GM12878 (cell line): ENCODE measurements at regions not wholly inside any gene's neighbourhood (a gene's known extent, or its start where the extent isn't known, plus 50 kb on each side); places are given as distances from the start of the nearest gene placed in this dataset.

Experiments used
- ATAC-seq: fragments of 200-7000 bp; cut with Tn5 transposase; 3 replicates; pipeline ENCODE4 v1.9.1; 2020; ENCODE audit warnings: mild to moderate bottlenecking, moderate library complexity
- BruUV-seq: library from RNA; stranded (reverse); fragments of 400-500 nt; replicated peaks from 2 replicates; lab custom pipeline; 2021; lab: Mats Ljungman, UMichigan
- CTCF ChIA-PET: fragments of 300-600 bp; sonication (Branson Sonifier 250); formaldehyde crosslinking; extraction: SDS; loops from one replicate; lab custom pipeline; 2021; ENCODE audit warnings: inconsistent platforms; lab: Yijun Ruan, JAX
- POLR2A ChIA-PET: fragments of 350-600 bp; formaldehyde crosslinking; extraction: SDS; loops from one replicate; lab custom pipeline; 2021; ENCODE audit warnings: inconsistent platforms; lab: Charles Lee
- RAD21 ChIA-PET: fragments of 300-600 bp; sonication (Branson Sonifier 250); formaldehyde crosslinking; loops from one replicate; lab custom pipeline; 2023; ENCODE audit warnings: antibody characterized with exemption; ENCODE audit not compliant: unreplicated experiment; lab: Charles Lee
- SMC1A ChIA-PET: fragments of 300-600 bp; sonication (Branson Sonifier 250); formaldehyde crosslinking; loops from one replicate; lab custom pipeline; 2023; ENCODE audit not compliant: unreplicated experiment, uncharacterized antibody; lab: Charles Lee
- DNase-seq: peaks from one replicate; pipeline ENCODE4 v3.0.0-alpha.2; 2011; ENCODE audit warnings: low read depth, low spot score
- FAIRE-seq: peaks from 3 replicates; lab custom pipeline; 2011; peaks lifted over from hg19 to GRCh38; lab: Jason Lieb, UNC
- H2AFZ ChIP-seq: 2 replicates; pipeline ENCODE4 v1.6.0; 2011; ENCODE audit warnings: low read depth, low read length, control low read depth; ENCODE audit not compliant: control insufficient read depth
- H3K27ac ChIP-seq: 2 replicates; pipeline ENCODE4 v1.5.1; 2011; ENCODE audit warnings: control low read depth; ENCODE audit not compliant: control insufficient read depth, insufficient read depth
- H3K27me3 ChIP-seq, 2 experiments: replicated peaks in 1 of 2; 2 replicates each; pipeline versions ENCODE4 v1.6.0 to v1.6.1; 2011; ENCODE audit warnings: low read length in 1 of 2; ENCODE audit not compliant: control insufficient read depth in 2 of 2, insufficient read depth in 2 of 2
- H3K36me3 ChIP-seq, 2 experiments: 2 replicates each; pipeline ENCODE4 v1.5.1; 2011; ENCODE audit warnings: low read length in 1 of 2; ENCODE audit not compliant: control insufficient read depth in 2 of 2, insufficient read depth in 2 of 2
- H3K4me1 ChIP-seq: 2 replicates; pipeline ENCODE4 v1.6.1; 2011; ENCODE audit warnings: mild to moderate bottlenecking, low read length, moderate library complexity, mixed read lengths; ENCODE audit not compliant: control insufficient read depth, insufficient read depth
- H3K4me2 ChIP-seq: 2 replicates; pipeline ENCODE4 v1.6.0; 2011; ENCODE audit warnings: control low read depth; ENCODE audit not compliant: control insufficient read depth, insufficient read depth
- H3K4me3 ChIP-seq: fragments of 200-600 bp; sonication (generic); 2 replicates; pipeline ENCODE4 v1.5.1; 2016
- H3K79me2 ChIP-seq: 2 replicates; pipeline ENCODE4 v1.6.0; 2011; ENCODE audit warnings: low read length; ENCODE audit not compliant: control insufficient read depth, insufficient read depth
- H3K9ac ChIP-seq: 2 replicates; pipeline ENCODE4 v1.8.0; 2011; ENCODE audit warnings: low read length, control low read depth, mixed read lengths; ENCODE audit not compliant: control insufficient read depth, insufficient read depth
- H3K9me3 ChIP-seq: replicated peaks from 3 replicates; pipeline ENCODE4 v1.5.1; 2011; ENCODE audit warnings: mild to moderate bottlenecking, low read length; ENCODE audit not compliant: control insufficient read depth, insufficient read depth
- H4K20me1 ChIP-seq: 2 replicates; pipeline ENCODE4 v1.6.0; 2011; ENCODE audit not compliant: control insufficient read depth, insufficient read depth
- CTCF ChIP-seq, 3 experiments: IDR thresholded peaks in 2 of 3; conservative IDR thresholded peaks in 1 of 3; 2 replicates each; pipeline ENCODE4 v1.5.1; 2011; ENCODE audit warnings: low read depth in 3 of 3, low read length in 3 of 3, mild to moderate bottlenecking in 3 of 3, control low read depth in 2 of 3, moderate library complexity in 2 of 3, inconsistent platforms in 1 of 3, mixed read lengths in 1 of 3; ENCODE audit not compliant: control insufficient read depth in 2 of 3, insufficient read depth in 1 of 3; ENCODE audit errors: extremely low read depth in 1 of 3
- MTA3 ChIP-seq: IDR thresholded peaks from 2 replicates; pipeline ENCODE4 v1.6.1; 2012; ENCODE audit warnings: low read length, inconsistent platforms, borderline replicate concordance
- WGBS: methylation state at CpG from one replicate; pipeline ENCODE4 v1.1.6; 2016; ENCODE audit warnings: low lambda C conversion rate; ENCODE audit not compliant: insufficient replicate concordance, insufficient coverage; ENCODE audit errors: missing lambda C conversion rate; 5-methylcytosine and 5-hydroxymethylcytosine counted together
- in situ Hi-C: fragments of 300-500 bp; cut with MboI; formaldehyde crosslinking; loops from 9 replicates; pipeline ENCODE4 v1.14.3; 2018; ENCODE audit warnings: mixed read lengths
- intact Hi-C: fragments of 100-400 bp; cut with micrococcal nuclease; formaldehyde crosslinking; loops from one replicate; pipeline ENCODE4 v1.14.2; 2022; ENCODE audit not compliant: unreplicated experiment
- TF ChIP-seq, protein P1 (sequence below): fragments of 450-650 bp; IDR thresholded peaks from 2 replicates; pipeline ENCODE4 v1.6.1; 2017; ENCODE audit warnings: mild to moderate bottlenecking, moderate library complexity

GRCh38 chr9:2933165-2934095 is 89.5 kb upstream of the PUM3 start:
- no peak for FAIRE-seq
- BruUV-seq: no TSS peak
- Histone ChIP-seq H3K9me3 (no peaks in the 10 kb centered on the region), H2AFZ (no peak overlapping the region), H3K36me3 (no peaks in the 10 kb centered on the region), H3K27ac (no peak overlapping the region), H3K4me3 (no peak overlapping the region), H3K9ac (no peak overlapping the region), H3K79me2 (no peaks in the 10 kb centered on the region), H3K4me1 (no peaks in the 10 kb centered on the region), H4K20me1 (no peaks in the 10 kb centered on the region), H3K4me2 (no peak overlapping the region), H3K27me3 (no peaks in the 10 kb centered on the region)
- in situ Hi-C loops (no loop called here), intact Hi-C loops (no loop called here)
- no peak for TF ChIP-seq CTCF (IDR thresholded peaks at IDR 0.05 in 2 of 3, conservative IDR thresholded peaks at IDR 0.05 in 1 of 3; ENCODE audit: control insufficient read depth in 2 of 3, extremely low read depth in 1 of 3, insufficient read depth in 1 of 3, low read depth in 3 of 3, low read length in 3 of 3)
- TF ChIP-seq, protein P1, sequence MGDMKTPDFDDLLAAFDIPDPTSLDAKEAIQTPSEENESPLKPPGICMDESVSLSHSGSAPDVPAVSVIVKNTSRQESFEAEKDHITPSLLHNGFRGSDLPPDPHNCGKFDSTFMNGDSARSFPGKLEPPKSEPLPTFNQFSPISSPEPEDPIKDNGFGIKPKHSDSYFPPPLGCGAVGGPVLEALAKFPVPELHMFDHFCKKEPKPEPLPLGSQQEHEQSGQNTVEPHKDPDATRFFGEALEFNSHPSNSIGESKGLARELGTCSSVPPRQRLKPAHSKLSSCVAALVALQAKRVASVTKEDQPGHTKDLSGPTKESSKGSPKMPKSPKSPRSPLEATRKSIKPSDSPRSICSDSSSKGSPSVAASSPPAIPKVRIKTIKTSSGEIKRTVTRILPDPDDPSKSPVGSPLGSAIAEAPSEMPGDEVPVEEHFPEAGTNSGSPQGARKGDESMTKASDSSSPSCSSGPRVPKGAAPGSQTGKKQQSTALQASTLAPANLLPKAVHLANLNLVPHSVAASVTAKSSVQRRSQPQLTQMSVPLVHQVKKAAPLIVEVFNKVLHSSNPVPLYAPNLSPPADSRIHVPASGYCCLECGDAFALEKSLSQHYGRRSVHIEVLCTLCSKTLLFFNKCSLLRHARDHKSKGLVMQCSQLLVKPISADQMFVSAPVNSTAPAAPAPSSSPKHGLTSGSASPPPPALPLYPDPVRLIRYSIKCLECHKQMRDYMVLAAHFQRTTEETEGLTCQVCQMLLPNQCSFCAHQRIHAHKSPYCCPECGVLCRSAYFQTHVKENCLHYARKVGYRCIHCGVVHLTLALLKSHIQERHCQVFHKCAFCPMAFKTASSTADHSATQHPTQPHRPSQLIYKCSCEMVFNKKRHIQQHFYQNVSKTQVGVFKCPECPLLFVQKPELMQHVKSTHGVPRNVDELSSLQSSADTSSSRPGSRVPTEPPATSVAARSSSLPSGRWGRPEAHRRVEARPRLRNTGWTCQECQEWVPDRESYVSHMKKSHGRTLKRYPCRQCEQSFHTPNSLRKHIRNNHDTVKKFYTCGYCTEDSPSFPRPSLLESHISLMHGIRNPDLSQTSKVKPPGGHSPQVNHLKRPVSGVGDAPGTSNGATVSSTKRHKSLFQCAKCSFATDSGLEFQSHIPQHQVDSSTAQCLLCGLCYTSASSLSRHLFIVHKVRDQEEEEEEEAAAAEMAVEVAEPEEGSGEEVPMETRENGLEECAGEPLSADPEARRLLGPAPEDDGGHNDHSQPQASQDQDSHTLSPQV: no peak
- no peak for TF ChIP-seq MTA3
- CTCF ChIA-PET: no interaction called here
- no peak for ATAC-seq
- no peak for DNase-seq
- POLR2A ChIA-PET: no interaction called here
- RAD21 ChIA-PET: no interaction called here
- 49% methylated on average over 44 of the region's 47 CpGs for WGBS
- SMC1A ChIA-PET: no interaction called here
